ENCODE measurements at regions not wholly inside any gene's neighbourhood (a gene's known extent, or its start where the extent isn't known, plus 50 kb on each side); places are given as distances from the start of the nearest gene placed in this dataset.

DNA sequence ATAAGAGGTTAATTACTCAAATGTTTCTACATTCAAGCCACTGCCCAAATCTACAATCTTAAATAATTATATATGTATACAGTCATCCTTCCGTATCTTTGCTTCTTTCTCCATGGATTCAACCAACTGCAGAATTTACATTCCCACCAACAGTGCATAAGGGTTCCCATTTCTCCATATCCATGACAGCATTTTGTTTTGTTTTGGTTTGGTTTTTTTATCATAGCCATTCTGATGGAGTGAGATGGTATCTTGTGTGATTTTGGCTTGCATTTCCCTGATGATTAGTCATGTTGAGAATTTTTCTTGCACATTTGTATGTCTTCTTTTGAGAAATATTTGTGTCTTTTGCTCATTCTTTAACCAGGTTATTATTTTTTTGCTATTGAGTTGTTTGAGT, 198.5 kb downstream of the C6orf118 start:
- no peaks in the 10 kb centered on the region for H3K36me3 ChIP-seq (ENCODE audit: insufficient read depth, low read length)
- H3K9me3 ChIP-seq (ENCODE audit: insufficient read depth, low read depth, low read length): peaks cover 11% of the 10 kb centered on the region; the same call in 1 of the 2 replicates
- H3K9ac ChIP-seq (ENCODE audit: low read depth, low read length, poor library complexity, severe bottlenecking): no peak overlapping the region
- H3K4me3 ChIP-seq (ENCODE audit: low read length, poor library complexity, severe bottlenecking): no peak overlapping the region
- H3K4me1 ChIP-seq (ENCODE audit: insufficient read depth, low read length, poor library complexity, severe bottlenecking): no peaks in the 10 kb centered on the region
- no peaks in the 10 kb centered on the region for H3K27me3 ChIP-seq (ENCODE audit: insufficient read depth, low read length, poor library complexity, severe bottlenecking)
- no peaks in the 10 kb centered on the region for H3K79me2 ChIP-seq (ENCODE audit: insufficient read depth, low read length)
- H3K9me2 ChIP-seq (replicated peaks; ENCODE audit: low read depth, low read length): no peaks in the 10 kb centered on the region
- TF ChIP-seq, protein P1, sequence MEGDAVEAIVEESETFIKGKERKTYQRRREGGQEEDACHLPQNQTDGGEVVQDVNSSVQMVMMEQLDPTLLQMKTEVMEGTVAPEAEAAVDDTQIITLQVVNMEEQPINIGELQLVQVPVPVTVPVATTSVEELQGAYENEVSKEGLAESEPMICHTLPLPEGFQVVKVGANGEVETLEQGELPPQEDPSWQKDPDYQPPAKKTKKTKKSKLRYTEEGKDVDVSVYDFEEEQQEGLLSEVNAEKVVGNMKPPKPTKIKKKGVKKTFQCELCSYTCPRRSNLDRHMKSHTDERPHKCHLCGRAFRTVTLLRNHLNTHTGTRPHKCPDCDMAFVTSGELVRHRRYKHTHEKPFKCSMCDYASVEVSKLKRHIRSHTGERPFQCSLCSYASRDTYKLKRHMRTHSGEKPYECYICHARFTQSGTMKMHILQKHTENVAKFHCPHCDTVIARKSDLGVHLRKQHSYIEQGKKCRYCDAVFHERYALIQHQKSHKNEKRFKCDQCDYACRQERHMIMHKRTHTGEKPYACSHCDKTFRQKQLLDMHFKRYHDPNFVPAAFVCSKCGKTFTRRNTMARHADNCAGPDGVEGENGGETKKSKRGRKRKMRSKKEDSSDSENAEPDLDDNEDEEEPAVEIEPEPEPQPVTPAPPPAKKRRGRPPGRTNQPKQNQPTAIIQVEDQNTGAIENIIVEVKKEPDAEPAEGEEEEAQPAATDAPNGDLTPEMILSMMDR (conservative IDR thresholded peaks at IDR 0.05; ENCODE audit: low read length): no peak
- TF ChIP-seq EZH2phosphoT487 (IDR thresholded peaks at IDR 0.05; ENCODE audit: borderline replicate concordance): no peak
- H3F3A ChIP-seq (ENCODE audit: low read depth): no peaks in the 10 kb centered on the region
- no peaks in the 10 kb centered on the region for H4K20me1 ChIP-seq (ENCODE audit: insufficient read depth, low read length, poor library complexity, severe bottlenecking)
- no peak overlapping the region for H2AFZ ChIP-seq (ENCODE audit: low read length)
- no peak overlapping the region for H3K4me2 ChIP-seq (ENCODE audit: low read depth, low read length, poor library complexity, severe bottlenecking)

DNA sequence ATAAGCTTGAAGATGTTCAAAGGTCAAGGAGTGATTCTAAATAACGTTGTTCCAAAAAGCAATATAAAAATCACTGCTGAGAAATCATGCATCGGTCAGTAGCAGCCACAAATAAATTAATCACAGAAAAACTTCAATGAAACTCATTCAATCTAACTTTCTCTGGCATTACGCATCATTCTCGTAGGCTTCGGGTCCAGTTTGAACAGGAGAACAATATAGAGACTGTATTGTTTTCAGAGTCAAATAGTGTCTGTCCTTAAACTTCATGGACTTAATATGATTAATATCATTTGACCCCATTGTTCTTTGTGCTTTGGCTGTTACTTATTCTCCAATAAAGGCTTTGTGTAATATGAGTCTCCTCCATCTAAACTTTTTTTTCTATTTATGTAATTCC, 200.4 kb downstream of the C6orf118 start:
- H3K4me3 ChIP-seq (ENCODE audit: low read length, poor library complexity, severe bottlenecking): no peak overlapping the region
- H3K36me3 ChIP-seq (ENCODE audit: insufficient read depth, low read length): no peaks in the 10 kb centered on the region
- no peaks in the 10 kb centered on the region for H3K27me3 ChIP-seq (ENCODE audit: insufficient read depth, low read length, poor library complexity, severe bottlenecking)
- H3K79me2 ChIP-seq (ENCODE audit: insufficient read depth, low read length): no peaks in the 10 kb centered on the region
- H3K4me2 ChIP-seq (ENCODE audit: low read depth, low read length, poor library complexity, severe bottlenecking): no peak overlapping the region
- TF ChIP-seq, protein P1 (conservative IDR thresholded peaks at IDR 0.05; ENCODE audit: low read length): no peak
- no peak for TF ChIP-seq EZH2phosphoT487 (IDR thresholded peaks at IDR 0.05; ENCODE audit: borderline replicate concordance)
- H3F3A ChIP-seq (ENCODE audit: low read depth): no peaks in the 10 kb centered on the region
- no peaks in the 10 kb centered on the region for H3K9me2 ChIP-seq (replicated peaks; ENCODE audit: low read depth, low read length)
- H3K9me3 ChIP-seq (ENCODE audit: insufficient read depth, low read depth, low read length): no peaks in the 10 kb centered on the region
- H2AFZ ChIP-seq (ENCODE audit: low read length): no peak overlapping the region
- H3K4me1 ChIP-seq (ENCODE audit: insufficient read depth, low read length, poor library complexity, severe bottlenecking): no peaks in the 10 kb centered on the region
- H4K20me1 ChIP-seq (ENCODE audit: insufficient read depth, low read length, poor library complexity, severe bottlenecking): no peaks in the 10 kb centered on the region
- no peak overlapping the region for H3K9ac ChIP-seq (ENCODE audit: low read depth, low read length, poor library complexity, severe bottlenecking)

DNA sequence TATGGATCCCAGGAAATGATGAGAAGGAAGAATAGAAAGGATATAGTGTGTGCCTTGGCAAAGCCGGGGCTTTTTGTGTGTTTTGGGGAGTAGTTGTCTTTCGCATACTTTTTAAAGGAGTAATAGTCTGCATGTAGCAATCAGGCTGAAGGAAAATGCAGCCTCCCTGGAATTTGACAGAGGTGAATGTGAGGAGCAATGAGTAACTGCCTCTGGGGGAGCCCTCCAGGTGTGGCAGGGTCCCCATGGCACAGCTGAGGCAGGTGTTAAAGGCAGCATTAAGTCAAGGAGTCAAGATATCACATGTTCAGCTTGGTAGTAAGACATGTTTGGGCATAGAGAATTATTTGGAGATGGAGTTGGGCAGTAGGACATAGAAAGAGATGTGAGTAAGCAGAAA, 203.1 kb downstream of the C6orf118 start:
- Histone ChIP-seq H3K9ac (ENCODE audit: low read depth, low read length, poor library complexity, severe bottlenecking) (no peak overlapping the region), H3K27me3 (ENCODE audit: insufficient read depth, low read length, poor library complexity, severe bottlenecking) (no peaks in the 10 kb centered on the region), H3K4me1 (ENCODE audit: insufficient read depth, low read length, poor library complexity, severe bottlenecking) (no peaks in the 10 kb centered on the region), H3K79me2 (ENCODE audit: insufficient read depth, low read length) (no peaks in the 10 kb centered on the region), H3K9me2 (replicated peaks; ENCODE audit: low read depth, low read length) (no peaks in the 10 kb centered on the region), H3K36me3 (ENCODE audit: insufficient read depth, low read length) (no peaks in the 10 kb centered on the region), H3F3A (ENCODE audit: low read depth) (no peaks in the 10 kb centered on the region), H3K9me3 (ENCODE audit: insufficient read depth, low read depth, low read length) (peaks cover 3% of the 10 kb centered on the region; the same call in 1 of the 2 replicates), H3K4me2 (ENCODE audit: low read depth, low read length, poor library complexity, severe bottlenecking) (no peak overlapping the region), H4K20me1 (ENCODE audit: insufficient read depth, low read length, poor library complexity, severe bottlenecking) (no peaks in the 10 kb centered on the region), H2AFZ (ENCODE audit: low read length) (no peak overlapping the region), H3K4me3 (ENCODE audit: low read length, poor library complexity, severe bottlenecking) (no peak overlapping the region)
- TF ChIP-seq, protein P1 (conservative IDR thresholded peaks at IDR 0.05; ENCODE audit: low read length): no peak
- no peak for TF ChIP-seq EZH2phosphoT487 (IDR thresholded peaks at IDR 0.05; ENCODE audit: borderline replicate concordance)
